ENCODE measurements at regions not wholly inside any gene's neighbourhood (a gene's known extent, or its start where the extent isn't known, plus 50 kb on each side); places are given as distances from the start of the nearest gene placed in this dataset.
"Not testable (repeated sequence)": the region's sequence is repeated elsewhere in the genome, so short reads cannot be mapped to it uniquely, and the experiment has no call there.

GRCh38 chr2:177001334-177001733, 211.3 kb upstream of the HNRNPA3 start (continued):
- no peak for TF ChIP-seq REST (IDR thresholded peaks at IDR 0.05)

DNA sequence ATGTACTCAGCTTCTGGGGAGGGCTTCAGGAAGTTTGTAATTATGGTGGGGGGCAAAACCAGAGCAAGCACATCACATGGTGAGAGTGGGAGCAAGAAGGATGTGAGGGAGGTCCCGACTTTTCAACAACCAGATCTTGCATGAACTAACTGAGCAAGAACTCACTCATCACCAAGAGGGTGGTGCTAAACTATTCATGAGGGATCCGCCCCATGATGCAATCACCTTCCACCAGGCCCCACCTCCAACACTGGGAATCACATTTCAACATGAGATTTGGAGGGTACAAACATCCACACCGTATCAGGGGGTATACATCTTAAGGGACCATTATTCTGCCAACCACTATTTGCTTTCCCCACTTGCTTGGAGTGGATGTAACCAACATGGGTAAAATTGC, 209.6 kb upstream of the HNRNPA3 start:
- H3K9me3 ChIP-seq (ENCODE audit: control insufficient read depth in 4 of 4, low read length in 3 of 4), result no peaks in the 10 kb centered on the region
- H3K4me1 ChIP-seq (ENCODE audit: control insufficient read depth in 4 of 4, insufficient read depth in 4 of 4, low read length in 3 of 4), result no peaks in the 10 kb centered on the region
- TF ChIP-seq HNF4A (conservative IDR thresholded peaks at IDR 0.05) (no peak), REST (IDR thresholded peaks at IDR 0.05) (no peak), EGR1 (IDR thresholded peaks at IDR 0.05; ENCODE audit: low read depth in 2 of 2) (no peak), FOXA1 (IDR thresholded peaks at IDR 0.05) (no peak), SP1 (IDR thresholded peaks at IDR 0.05) (no peak), RAD21 (IDR thresholded peaks at IDR 0.05) (no peak), MAX (IDR thresholded peaks at IDR 0.05) (no peak), RXRA (IDR thresholded peaks at IDR 0.05) (no peak), NR2F2 (IDR thresholded peaks at IDR 0.05) (no peak), FOXA2 (IDR thresholded peaks at IDR 0.05) (no peak)
- TF ChIP-seq, protein P1, sequence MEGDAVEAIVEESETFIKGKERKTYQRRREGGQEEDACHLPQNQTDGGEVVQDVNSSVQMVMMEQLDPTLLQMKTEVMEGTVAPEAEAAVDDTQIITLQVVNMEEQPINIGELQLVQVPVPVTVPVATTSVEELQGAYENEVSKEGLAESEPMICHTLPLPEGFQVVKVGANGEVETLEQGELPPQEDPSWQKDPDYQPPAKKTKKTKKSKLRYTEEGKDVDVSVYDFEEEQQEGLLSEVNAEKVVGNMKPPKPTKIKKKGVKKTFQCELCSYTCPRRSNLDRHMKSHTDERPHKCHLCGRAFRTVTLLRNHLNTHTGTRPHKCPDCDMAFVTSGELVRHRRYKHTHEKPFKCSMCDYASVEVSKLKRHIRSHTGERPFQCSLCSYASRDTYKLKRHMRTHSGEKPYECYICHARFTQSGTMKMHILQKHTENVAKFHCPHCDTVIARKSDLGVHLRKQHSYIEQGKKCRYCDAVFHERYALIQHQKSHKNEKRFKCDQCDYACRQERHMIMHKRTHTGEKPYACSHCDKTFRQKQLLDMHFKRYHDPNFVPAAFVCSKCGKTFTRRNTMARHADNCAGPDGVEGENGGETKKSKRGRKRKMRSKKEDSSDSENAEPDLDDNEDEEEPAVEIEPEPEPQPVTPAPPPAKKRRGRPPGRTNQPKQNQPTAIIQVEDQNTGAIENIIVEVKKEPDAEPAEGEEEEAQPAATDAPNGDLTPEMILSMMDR (IDR thresholded peaks at IDR 0.05; ENCODE audit: low read depth, low read length, missing input control), result no peak
- 83% methylated on average over 3 of the region's 3 CpGs for WGBS
- H3K4me3 ChIP-seq (ENCODE audit: low read depth in 1 of 3, low read length in 3 of 3), result no peak overlapping the region
- no peak overlapping the region for H3K27ac ChIP-seq (ENCODE audit: low read depth in 1 of 2, low read length in 2 of 2)
- peaks cover 0 to 3% (median 0%) of the 10 kb centered on the region in 4 donors for H3K27me3 ChIP-seq (ENCODE audit: control insufficient read depth in 4 of 4, insufficient read depth in 4 of 4, low read length in 3 of 4)
- no peak for DNase-seq (ENCODE audit: low spot score)
- H3K36me3 ChIP-seq (ENCODE audit: control insufficient read depth in 4 of 4, insufficient read depth in 3 of 4, low read depth in 1 of 4, low read length in 3 of 4), result no peaks in the 10 kb centered on the region
- H3K9ac ChIP-seq (ENCODE audit: low read depth in 1 of 2, low read length in 2 of 2), result no peak overlapping the region

DNA sequence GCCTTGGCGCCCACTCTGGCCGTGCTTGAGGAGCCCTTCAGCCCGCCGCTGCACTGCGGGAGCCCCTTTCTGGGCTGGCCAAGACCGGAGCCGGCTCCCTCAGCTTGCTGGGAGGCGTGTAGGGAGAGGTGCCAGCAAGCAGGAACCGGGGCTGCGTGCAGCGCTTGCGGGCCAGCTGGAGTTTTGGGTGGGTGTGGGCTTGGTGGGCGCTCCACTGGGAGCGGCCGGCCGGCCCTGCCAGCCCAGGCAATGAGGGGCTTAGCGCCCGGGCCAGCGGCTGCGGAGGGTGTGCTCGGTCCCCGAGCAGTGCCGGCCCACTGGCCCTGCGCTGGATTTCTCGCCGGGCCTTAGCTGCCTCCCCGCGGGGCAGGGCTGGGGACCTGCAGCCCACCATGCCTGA, 204.9 kb upstream of the HNRNPA3 start:
- 97% methylated on average over 28 of the region's 28 CpGs for WGBS
- H3K9me3 ChIP-seq (ENCODE audit: control insufficient read depth in 4 of 4, low read length in 3 of 4); DNase-seq (ENCODE audit: low spot score); H3K9ac ChIP-seq (ENCODE audit: low read depth in 1 of 2, low read length in 2 of 2); H3K4me1 ChIP-seq (ENCODE audit: control insufficient read depth in 4 of 4, insufficient read depth in 4 of 4, low read length in 3 of 4); H3K27me3 ChIP-seq (ENCODE audit: control insufficient read depth in 4 of 4, insufficient read depth in 4 of 4, low read length in 3 of 4); H3K27ac ChIP-seq (ENCODE audit: low read depth in 1 of 2, low read length in 2 of 2); H3K4me3 ChIP-seq (ENCODE audit: low read depth in 1 of 3, low read length in 3 of 3); H3K36me3 ChIP-seq (ENCODE audit: control insufficient read depth in 4 of 4, insufficient read depth in 3 of 4, low read depth in 1 of 4, low read length in 3 of 4): not testable (repeated sequence)

GRCh38 chr2:177008662-177009061, 203.9 kb upstream of the HNRNPA3 start:
- WGBS, result 83% methylated on average over 17 of the region's 17 CpGs

More at GRCh38 chr2:177008662-177009061, 203.9 kb upstream of the HNRNPA3 start:
- H3K9ac ChIP-seq (ENCODE audit: low read depth in 1 of 2, low read length in 2 of 2); H3K4me1 ChIP-seq (ENCODE audit: control insufficient read depth in 4 of 4, insufficient read depth in 4 of 4, low read length in 3 of 4); H3K27ac ChIP-seq (ENCODE audit: low read depth in 1 of 2, low read length in 2 of 2); H3K36me3 ChIP-seq (ENCODE audit: control insufficient read depth in 4 of 4, insufficient read depth in 3 of 4, low read depth in 1 of 4, low read length in 3 of 4); H3K4me3 ChIP-seq (ENCODE audit: low read depth in 1 of 3, low read length in 3 of 3); DNase-seq (ENCODE audit: low spot score); H3K9me3 ChIP-seq (ENCODE audit: control insufficient read depth in 4 of 4, low read length in 3 of 4); H3K27me3 ChIP-seq (ENCODE audit: control insufficient read depth in 4 of 4, insufficient read depth in 4 of 4, low read length in 3 of 4): not testable (repeated sequence)
